ENCODE measurements at regions not wholly inside any gene's neighbourhood (a gene's known extent, or its start where the extent isn't known, plus 50 kb on each side); places are given as distances from the start of the nearest gene placed in this dataset.

DNA sequence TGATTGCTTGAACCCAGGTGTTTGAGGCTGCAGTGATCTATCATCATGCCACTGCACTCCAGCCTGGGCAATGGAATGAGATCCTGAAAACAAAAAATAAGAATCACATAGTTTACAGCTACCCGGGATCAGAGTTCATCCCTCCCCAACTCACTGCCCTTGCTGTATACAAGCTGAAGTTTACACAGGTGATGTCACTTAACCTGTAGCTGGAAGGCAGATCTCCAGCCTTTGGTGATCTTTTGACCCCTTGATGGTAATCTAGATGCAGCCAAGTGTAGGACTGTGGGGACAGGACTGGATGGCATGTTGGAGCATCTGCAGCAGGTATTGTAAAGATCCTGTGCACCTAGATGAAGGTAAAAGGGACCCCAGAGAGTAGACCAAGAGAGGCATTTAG is 66.7 kb upstream of the SLC14A2 start:
- intact Hi-C loops (cut with micrococcal nuclease; ENCODE audit: unreplicated experiment): no loop called here
- H3K9me3 ChIP-seq (ENCODE audit: control insufficient read depth, insufficient read depth, low read depth, low read length): no peaks in the 10 kb centered on the region
- in situ Hi-C loops (cut with HindIII; ENCODE audit: low pct_unique_long_range_greater_than_20kb, low sequenced_read_pairs): no loop called here
- ChIA-PET CTCF (no interaction called here), POLR2A (no interaction called here)
- no peaks in the 10 kb centered on the region; the same call in 1 of the 2 replicates for H3K27me3 ChIP-seq (ENCODE audit: control insufficient read depth, insufficient read depth, low read length)
- ATAC-seq: no peak
- no peaks in the 10 kb centered on the region for H3K4me1 ChIP-seq (ENCODE audit: control insufficient read depth, insufficient read depth, low read length)
- H3K27ac ChIP-seq (ENCODE audit: low read length): no peak overlapping the region
- no peaks in the 10 kb centered on the region for H3K36me3 ChIP-seq (ENCODE audit: control insufficient read depth, insufficient read depth, low read length)
- no TSS peak for BruUV-seq (replicated peaks)
- no peak overlapping the region for H3K4me3 ChIP-seq (ENCODE audit: low read depth in 2 of 2, low read length in 2 of 2)
- DNase-seq (ENCODE audit: low read depth, low spot score): no peak
- TF ChIP-seq, protein P1, sequence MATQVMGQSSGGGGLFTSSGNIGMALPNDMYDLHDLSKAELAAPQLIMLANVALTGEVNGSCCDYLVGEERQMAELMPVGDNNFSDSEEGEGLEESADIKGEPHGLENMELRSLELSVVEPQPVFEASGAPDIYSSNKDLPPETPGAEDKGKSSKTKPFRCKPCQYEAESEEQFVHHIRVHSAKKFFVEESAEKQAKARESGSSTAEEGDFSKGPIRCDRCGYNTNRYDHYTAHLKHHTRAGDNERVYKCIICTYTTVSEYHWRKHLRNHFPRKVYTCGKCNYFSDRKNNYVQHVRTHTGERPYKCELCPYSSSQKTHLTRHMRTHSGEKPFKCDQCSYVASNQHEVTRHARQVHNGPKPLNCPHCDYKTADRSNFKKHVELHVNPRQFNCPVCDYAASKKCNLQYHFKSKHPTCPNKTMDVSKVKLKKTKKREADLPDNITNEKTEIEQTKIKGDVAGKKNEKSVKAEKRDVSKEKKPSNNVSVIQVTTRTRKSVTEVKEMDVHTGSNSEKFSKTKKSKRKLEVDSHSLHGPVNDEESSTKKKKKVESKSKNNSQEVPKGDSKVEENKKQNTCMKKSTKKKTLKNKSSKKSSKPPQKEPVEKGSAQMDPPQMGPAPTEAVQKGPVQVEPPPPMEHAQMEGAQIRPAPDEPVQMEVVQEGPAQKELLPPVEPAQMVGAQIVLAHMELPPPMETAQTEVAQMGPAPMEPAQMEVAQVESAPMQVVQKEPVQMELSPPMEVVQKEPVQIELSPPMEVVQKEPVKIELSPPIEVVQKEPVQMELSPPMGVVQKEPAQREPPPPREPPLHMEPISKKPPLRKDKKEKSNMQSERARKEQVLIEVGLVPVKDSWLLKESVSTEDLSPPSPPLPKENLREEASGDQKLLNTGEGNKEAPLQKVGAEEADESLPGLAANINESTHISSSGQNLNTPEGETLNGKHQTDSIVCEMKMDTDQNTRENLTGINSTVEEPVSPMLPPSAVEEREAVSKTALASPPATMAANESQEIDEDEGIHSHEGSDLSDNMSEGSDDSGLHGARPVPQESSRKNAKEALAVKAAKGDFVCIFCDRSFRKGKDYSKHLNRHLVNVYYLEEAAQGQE (IDR thresholded peaks at IDR 0.05; ENCODE audit: insufficient read depth in 1 of 2, low read depth in 2 of 2, low read length in 1 of 2): no peak
- TF ChIP-seq TCF7L2 (IDR thresholded peaks at IDR 0.05; ENCODE audit: low read depth, low read length) (no peak), SIN3A (IDR thresholded peaks at IDR 0.05; ENCODE audit: borderline replicate concordance, insufficient read depth, low read depth, low read length) (no peak), POLR2AphosphoS5 (IDR thresholded peaks at IDR 0.05; ENCODE audit: low read depth, low read length) (no peak)
- TF ChIP-seq, protein P2, sequence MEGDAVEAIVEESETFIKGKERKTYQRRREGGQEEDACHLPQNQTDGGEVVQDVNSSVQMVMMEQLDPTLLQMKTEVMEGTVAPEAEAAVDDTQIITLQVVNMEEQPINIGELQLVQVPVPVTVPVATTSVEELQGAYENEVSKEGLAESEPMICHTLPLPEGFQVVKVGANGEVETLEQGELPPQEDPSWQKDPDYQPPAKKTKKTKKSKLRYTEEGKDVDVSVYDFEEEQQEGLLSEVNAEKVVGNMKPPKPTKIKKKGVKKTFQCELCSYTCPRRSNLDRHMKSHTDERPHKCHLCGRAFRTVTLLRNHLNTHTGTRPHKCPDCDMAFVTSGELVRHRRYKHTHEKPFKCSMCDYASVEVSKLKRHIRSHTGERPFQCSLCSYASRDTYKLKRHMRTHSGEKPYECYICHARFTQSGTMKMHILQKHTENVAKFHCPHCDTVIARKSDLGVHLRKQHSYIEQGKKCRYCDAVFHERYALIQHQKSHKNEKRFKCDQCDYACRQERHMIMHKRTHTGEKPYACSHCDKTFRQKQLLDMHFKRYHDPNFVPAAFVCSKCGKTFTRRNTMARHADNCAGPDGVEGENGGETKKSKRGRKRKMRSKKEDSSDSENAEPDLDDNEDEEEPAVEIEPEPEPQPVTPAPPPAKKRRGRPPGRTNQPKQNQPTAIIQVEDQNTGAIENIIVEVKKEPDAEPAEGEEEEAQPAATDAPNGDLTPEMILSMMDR (IDR thresholded peaks at IDR 0.05): no peak

DNA sequence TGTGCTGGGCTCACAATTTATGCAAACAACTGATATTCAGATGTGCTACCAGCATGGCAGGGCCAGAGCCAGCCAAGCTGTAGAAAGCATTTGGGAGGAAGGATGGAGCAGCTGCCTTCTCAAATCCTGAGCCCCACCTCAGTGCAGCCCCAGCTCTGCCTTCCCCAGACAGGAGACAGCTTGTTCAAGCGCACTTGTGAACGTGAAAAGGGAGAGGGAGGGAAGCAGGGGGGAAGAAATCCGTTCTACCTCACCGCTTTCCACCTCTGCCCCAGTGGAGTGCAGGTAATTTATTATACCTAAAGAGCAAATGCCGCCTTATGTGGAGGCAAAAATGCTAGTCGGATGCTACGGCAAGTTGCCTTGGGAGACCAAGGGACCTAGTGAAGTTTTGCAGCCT is 66.0 kb upstream of the SLC14A2 start:
- no peak for DNase-seq (ENCODE audit: low read depth, low spot score)
- POLR2A ChIA-PET: no interaction called here
- H3K36me3 ChIP-seq (ENCODE audit: control insufficient read depth, insufficient read depth, low read length): no peaks in the 10 kb centered on the region
- intact Hi-C loops (cut with micrococcal nuclease; ENCODE audit: unreplicated experiment) (no loop called here), in situ Hi-C loops (cut with HindIII; ENCODE audit: low pct_unique_long_range_greater_than_20kb, low sequenced_read_pairs) (no loop called here)
- CTCF ChIA-PET: no interaction called here
- H3K4me1 ChIP-seq (ENCODE audit: control insufficient read depth, insufficient read depth, low read length): no peaks in the 10 kb centered on the region
- no peaks in the 10 kb centered on the region for H3K9me3 ChIP-seq (ENCODE audit: control insufficient read depth, insufficient read depth, low read depth, low read length)
- no peak for ATAC-seq
- H3K27me3 ChIP-seq (ENCODE audit: control insufficient read depth, insufficient read depth, low read length): no peaks in the 10 kb centered on the region; the same call in 1 of the 2 replicates
- TF ChIP-seq POLR2AphosphoS5 (IDR thresholded peaks at IDR 0.05; ENCODE audit: low read depth, low read length) (no peak), SIN3A (IDR thresholded peaks at IDR 0.05; ENCODE audit: borderline replicate concordance, insufficient read depth, low read depth, low read length) (no peak), TCF7L2 (IDR thresholded peaks at IDR 0.05; ENCODE audit: low read depth, low read length) (no peak)
- TF ChIP-seq, protein P2 (IDR thresholded peaks at IDR 0.05): no peak
- TF ChIP-seq, protein P1 (IDR thresholded peaks at IDR 0.05; ENCODE audit: insufficient read depth in 1 of 2, low read depth in 2 of 2, low read length in 1 of 2): no peak
- H3K4me3 ChIP-seq (ENCODE audit: low read depth in 2 of 2, low read length in 2 of 2): no peak overlapping the region
- BruUV-seq (replicated peaks): no TSS peak
- H3K27ac ChIP-seq (ENCODE audit: low read length): no peak overlapping the region

Measured in Panc1 (cell line).